NCI-H1105 treated with DMSO at 0.1 percent for 48 hours (cell line): ENCODE measurements at regions not wholly inside any gene's neighbourhood (a gene's known extent, or its start where the extent isn't known, plus 50 kb on each side); places are given as distances from the start of the nearest gene placed in this dataset.

ENCODE experiments used
- DNase-seq: peaks from one replicate; lab custom pipeline; 2025; lab: John Stamatoyannopoulos, UW

DNA sequence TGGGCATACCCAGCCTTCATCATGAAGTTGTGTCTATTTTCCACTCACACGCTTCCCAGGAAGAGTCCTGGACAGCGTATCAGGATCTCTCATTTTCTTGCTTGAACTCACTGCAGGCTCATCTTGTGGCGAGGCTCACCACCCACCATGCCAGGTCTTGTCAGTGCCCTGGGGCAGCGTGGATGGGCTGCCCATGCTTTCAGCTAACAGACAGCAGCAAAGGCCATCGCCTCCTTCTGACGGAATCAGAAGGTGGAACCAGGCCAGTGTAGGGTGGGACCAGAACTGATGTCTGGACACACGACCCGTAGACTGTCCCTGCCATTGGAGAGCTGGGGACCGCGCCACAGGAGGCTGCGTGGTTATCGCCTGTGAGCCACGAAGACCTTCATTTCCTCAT lies 169.4 kb downstream of the FOXL1 start:
- DNase-seq: no peak

- DNase-seq: no peak
Measured at GRCh38 chr16:86748652-86749051, 170.3 kb downstream of the FOXL1 start.

- no peak for DNase-seq
Measured at GRCh38 chr16:86751076-86752030, 173.0 kb downstream of the FOXL1 start.

DNA sequence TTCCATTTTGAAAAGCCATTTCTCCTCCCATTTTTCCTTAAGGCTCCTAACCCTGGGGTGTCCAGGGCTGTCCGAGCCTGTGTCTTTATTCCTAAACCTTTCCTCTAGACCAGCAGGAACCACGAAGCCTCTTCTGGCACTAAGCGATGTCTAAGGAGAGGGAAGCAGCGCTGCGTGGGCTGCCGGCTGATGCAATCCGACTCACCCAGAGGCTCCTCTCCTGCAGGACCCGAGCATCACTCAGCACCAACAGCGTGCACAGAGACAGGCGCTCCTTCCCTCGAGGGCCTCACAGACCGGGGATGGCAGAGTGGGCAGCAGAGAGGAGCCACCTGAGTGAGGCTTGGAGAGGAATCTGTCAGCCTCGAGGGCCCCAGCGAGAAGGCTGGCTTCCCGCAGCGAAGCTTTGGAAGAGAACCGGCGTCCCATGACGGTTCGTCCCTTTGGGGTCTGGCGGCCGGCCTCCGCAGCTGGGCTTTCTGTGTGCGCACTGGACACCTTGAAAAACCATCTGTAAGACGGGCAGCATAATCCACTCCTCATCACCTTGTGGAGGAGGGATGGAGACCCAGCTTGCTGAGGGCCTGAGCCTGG lies 174.3 kb downstream of the FOXL1 start:
- DNase-seq: no peak

GRCh38 chr16:86753399-86753798 lies 175.1 kb downstream of the FOXL1 start:
- DNase-seq: no peak

- DNase-seq: no peak
Measured at GRCh38 chr16:86755571-86756006, 177.2 kb downstream of the FOXL1 start.

- no peak for DNase-seq
Measured at GRCh38 chr16:86756882-86757703, 178.7 kb downstream of the FOXL1 start.

GRCh38 chr16:86757704-86758040 lies 179.3 kb downstream of the FOXL1 start:
- no peak for DNase-seq

DNA sequence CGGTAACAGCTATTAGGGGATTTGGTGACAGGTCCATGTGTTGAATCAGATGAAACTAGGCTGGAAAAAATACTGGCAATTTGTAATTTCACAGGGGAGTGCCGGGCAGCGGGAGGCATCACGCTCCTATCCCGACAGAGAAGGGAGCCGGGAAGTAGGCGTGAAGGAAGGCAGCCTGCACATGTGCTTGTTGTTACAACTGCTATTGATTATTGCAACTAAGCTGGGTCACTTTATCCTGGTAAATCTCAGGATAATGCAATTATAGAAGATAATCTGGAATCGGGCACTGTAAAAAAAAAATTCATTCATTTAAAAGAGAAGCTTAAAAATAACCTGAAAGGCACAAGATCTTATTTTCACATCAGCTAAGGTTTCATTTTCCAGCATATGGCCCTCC lies 180.6 kb downstream of the FOXL1 start:
- no peak for DNase-seq

GRCh38 chr16:86761111-86762031 lies 183.0 kb downstream of the FOXL1 start:
- peak; percentile 43 for DNase-seq

- DNase-seq: no peak
Measured at GRCh38 chr16:86762095-86762494, 183.7 kb downstream of the FOXL1 start.

DNA sequence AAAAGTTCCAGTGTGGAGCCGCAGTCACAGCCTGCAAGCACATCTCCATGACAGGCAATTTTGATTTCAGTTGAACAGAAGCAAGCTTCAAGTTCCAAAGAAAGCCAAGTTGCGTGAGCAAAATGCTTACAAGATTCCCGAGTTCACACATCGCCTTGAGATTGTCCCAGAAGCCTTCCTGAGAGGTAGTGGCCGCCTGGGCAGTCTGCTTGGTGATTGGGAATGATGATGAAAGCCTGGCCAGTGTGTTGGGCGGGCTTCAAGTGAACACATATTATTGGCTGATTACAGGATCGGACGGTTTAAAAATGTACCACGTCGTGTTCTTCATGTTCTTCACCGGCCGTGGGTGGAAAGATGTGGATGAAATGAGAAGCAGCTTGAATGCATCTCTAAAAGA lies 185.5 kb downstream of the FOXL1 start:
- DNase-seq: no peak

DNA sequence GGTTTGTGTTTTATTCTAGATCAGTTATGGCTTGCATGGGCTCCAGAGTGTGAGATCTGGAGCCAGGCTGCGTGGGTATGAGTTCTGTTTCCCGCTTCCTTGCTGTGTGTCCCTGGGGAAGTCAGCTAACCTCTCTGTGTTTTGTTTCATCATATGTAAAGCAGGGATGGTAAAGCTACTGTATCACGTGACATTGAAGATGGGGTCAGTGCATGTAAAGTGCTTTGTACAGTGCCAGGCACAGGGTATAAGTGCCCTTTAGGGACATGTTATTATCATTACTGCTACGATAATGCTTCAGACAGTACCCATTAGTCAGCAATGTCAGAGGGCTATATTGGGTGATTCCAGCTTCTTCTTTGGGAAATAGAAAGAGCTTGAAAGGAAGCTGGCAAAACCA lies 186.2 kb downstream of the FOXL1 start:
- no peak for DNase-seq

DNA sequence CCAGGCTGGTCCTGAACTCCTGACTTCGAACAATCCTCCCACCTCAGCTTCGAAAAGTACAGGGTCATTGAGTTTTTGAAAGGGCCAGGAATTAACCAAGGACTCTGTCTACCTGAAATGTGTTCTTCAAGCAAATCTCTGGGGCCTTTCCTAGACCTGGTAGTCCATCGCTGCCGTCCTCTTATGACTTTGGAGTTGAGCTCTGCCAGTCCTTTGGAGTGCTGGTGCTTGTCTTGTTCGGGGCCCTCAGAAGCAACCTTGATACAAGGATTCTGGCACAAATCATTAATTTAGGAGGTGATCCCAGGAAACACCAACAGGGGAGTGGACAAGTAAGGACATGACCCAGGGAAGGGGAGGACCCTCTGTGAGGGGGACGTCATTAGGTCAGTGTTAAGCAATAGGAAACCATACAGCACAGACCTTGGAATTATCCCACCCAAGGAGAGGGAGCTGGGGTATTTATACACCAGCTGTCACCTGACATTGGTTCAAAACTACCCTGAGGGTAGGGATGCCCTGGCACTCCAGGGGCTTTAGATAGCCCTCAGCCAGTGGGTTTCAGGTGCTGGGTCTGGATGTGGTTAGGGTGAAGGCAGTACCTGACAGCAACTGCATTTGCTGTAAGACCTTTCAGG lies 187.2 kb downstream of the FOXL1 start:
- DNase-seq: no peak

DNA sequence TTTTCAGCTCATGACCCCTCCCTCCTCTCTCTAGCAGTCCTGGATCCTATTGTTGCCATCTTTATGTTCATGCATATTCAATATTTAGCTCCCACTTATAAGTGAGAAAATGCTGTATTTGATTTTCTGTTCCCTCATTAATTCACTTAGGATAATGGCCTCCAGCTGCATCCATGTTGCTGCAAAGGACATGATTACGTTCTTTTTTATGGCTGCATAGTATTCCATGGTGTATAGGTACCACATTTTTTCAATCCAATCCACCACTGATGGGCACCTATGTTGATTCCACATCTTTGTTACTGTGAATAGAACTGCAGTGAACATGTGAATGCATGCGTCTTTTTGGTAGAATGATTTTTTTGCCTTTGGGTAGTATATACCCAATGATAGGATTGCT lies 188.4 kb downstream of the FOXL1 start:
- no peak for DNase-seq

DNA sequence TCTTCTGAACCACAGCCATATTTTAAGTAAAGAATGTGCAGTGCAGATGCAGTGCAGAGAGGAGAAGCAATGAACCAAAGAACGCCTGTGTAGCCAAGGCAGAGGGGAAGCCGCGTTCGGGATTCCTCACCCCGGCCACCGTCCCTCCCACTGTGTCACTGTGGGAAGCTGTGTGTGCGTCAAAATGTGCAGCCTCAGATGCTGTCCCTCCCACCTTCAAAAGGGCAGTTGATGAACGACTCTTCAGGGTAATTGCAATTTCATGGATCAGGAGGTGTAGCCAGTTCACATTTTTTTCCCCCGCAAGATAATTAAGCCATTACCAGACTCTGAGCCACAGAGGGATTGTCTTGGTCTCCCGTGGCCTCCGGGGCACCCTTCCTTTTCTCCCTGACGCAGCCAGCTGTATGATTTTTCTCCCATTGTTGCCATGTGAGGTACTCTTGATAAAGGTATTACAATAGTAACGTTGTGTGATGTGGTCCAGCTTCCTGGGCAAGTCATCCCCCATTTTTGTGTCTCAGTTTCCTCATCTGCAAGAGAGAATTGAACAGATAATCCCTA lies 190.0 kb downstream of the FOXL1 start:
- DNase-seq: no peak

GRCh38 chr16:86768999-86769398 lies 190.7 kb downstream of the FOXL1 start:
- DNase-seq: peak; percentile 27

DNA sequence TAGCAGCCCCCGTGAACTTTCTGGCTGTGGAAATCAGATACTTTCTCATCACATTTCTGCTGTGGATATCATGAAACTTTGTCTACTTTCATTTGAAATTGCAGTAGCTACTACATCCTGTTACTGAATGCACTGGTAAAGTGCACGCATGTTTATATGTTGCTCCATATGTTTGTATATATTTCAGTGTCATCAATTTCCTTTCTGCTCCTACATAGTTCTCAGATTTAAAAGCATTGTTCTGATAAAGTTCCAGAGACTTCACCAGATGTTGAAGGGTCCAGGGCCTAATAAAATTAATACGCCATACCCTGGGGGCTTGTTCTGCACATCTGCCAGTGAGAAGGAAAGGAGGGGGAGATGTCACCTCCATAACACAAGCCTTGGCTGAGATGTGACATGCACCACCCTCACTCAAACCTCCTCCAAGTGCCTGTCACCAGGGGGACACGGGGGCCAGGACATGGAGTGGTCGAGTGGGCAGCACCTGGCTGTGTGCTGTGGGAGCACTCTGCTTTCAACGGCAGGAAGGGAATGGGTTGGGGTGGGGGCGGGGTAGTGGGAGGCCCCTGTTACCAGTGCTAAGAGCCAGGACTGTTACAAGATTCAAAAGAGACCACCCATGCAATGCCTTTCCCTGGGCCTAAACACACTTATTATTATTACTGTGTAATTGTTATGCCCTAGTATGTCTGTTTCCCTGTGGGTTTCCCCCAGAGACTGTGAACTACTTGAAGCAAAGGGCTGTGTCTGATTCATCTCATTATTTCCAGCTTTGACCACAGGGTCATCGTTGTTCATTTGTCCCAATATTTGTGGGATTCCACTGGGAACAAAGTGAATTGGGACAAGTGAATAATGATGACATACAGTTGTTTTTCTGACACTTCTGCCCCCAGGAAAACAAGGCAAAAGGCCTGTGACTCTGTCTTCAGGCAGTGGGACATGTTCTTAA lies 193.4 kb downstream of the FOXL1 start:
- no peak for DNase-seq

GRCh38 chr16:86772671-86773353 lies 194.5 kb downstream of the FOXL1 start:
- no peak for DNase-seq
